SK-N-SH (cell line): ENCODE measurements at regions not wholly inside any gene's neighbourhood (a gene's known extent, or its start where the extent isn't known, plus 50 kb on each side); places are given as distances from the start of the nearest gene placed in this dataset.

Source experiments
- CHD2 ChIP-seq: fragments of 150-350 bp; IDR thresholded peaks from 2 replicates; pipeline ENCODE4 v1.6.1; 2018; ENCODE audit warnings: low read length; ENCODE audit not compliant: partially characterized antibody
- CTCF ChIP-seq: fragments of 200-600 bp; sonication (generic); IDR thresholded peaks from 2 replicates; pipeline ENCODE4 v1.6.1; 2017; ENCODE audit warnings: antibody characterized with exemption, mild to moderate bottlenecking, moderate library complexity
- ELF1 ChIP-seq: IDR thresholded peaks from 2 replicates; pipeline ENCODE4 v1.4.0; 2012
- FOSL2 ChIP-seq: IDR thresholded peaks from 2 replicates; pipeline ENCODE4 v1.4.0; 2012; ENCODE audit warnings: low read depth, mild to moderate bottlenecking, moderate library complexity, borderline replicate concordance
- FOXM1 ChIP-seq: IDR thresholded peaks from 2 replicates; pipeline ENCODE4 v1.4.0; 2012; ENCODE audit warnings: low read depth, mild to moderate bottlenecking
- GABPA ChIP-seq: IDR thresholded peaks from 2 replicates; pipeline ENCODE4 v1.4.0; 2012; ENCODE audit warnings: low read depth, mild to moderate bottlenecking
- GATA2 ChIP-seq: sonication (generic); formaldehyde crosslinking; IDR thresholded peaks from 2 replicates; pipeline ENCODE4 v1.5.0; 2020; ENCODE audit warnings: mild to moderate bottlenecking, missing genetic modification reagents
- JUND ChIP-seq: IDR thresholded peaks from 2 replicates; pipeline ENCODE4 v1.4.0; 2012
- MEF2A ChIP-seq: IDR thresholded peaks from 2 replicates; pipeline ENCODE4 v1.4.0; 2012; ENCODE audit warnings: low read depth, borderline replicate concordance
- PBX3 ChIP-seq: IDR thresholded peaks from 2 replicates; pipeline ENCODE4; 2012
- RAD21 ChIP-seq: IDR thresholded peaks from 2 replicates; pipeline ENCODE4 v1.6.1; 2012; ENCODE audit warnings: mild to moderate bottlenecking, low read length
- REST ChIP-seq: IDR thresholded peaks from 2 replicates; pipeline ENCODE4 v1.6.1; 2012; ENCODE audit warnings: mild to moderate bottlenecking, low read depth, low read length, moderate library complexity
- RFX5 ChIP-seq: IDR thresholded peaks from 2 replicates; pipeline ENCODE4 v1.6.1; 2012; ENCODE audit warnings: mild to moderate bottlenecking, improper control_type of control experiment, low read length
- TAF1 ChIP-seq: IDR thresholded peaks from 2 replicates; pipeline ENCODE4 v1.6.1; 2012; ENCODE audit warnings: low read depth, mild to moderate bottlenecking, low read length, moderate library complexity, borderline replicate concordance
- TCF12 ChIP-seq: IDR thresholded peaks from 2 replicates; pipeline ENCODE4 v1.4.0; 2012
- USF1 ChIP-seq: IDR thresholded peaks from 2 replicates; pipeline ENCODE4 v1.4.0; 2012; ENCODE audit warnings: low read depth, borderline replicate concordance
- USF2 ChIP-seq: fragments of 150-350 bp; IDR thresholded peaks from 2 replicates; pipeline ENCODE4 v1.6.1; 2017; ENCODE audit warnings: antibody characterized with exemption, low read length, low read depth, borderline replicate concordance
- ZBTB33 ChIP-seq: IDR thresholded peaks from 2 replicates; pipeline ENCODE4 v1.4.0; 2012; ENCODE audit warnings: low read depth, borderline replicate concordance

GRCh38 chr1:14443164-14443787 is 155.2 kb upstream of the KAZN start (continued):
- TF ChIP-seq CTCF (no peak), MEF2A (no peak), FOSL2 (no peak), TCF12 (0 out of 2 replicates have a peak, but pooled peaks have one; percentile 5), REST (no peak), GABPA (no peak), USF2 (no peak), TAF1 (no peak), FOXM1 (no peak), ZBTB33 (no peak), RFX5 (no peak), GATA2 (CRISPR knock-in tag) (peak; percentile 89), JUND (no peak), USF1 (no peak), RAD21 (peak; percentile 25; the same call in 1 of the 2 replicates), ELF1 (no peak), PBX3 (no peak), CHD2 (no peak)
